T-helper 1 cell treated with Interleukin-12 subunit alpha and Interleukin-12 subunit beta and Interleukin-4 antibody, amounts not matched to agents 30 μg/mL and 1 μg/mL, for 36 hours (primary cell): ENCODE measurements at regions not wholly inside any gene's neighbourhood (a gene's known extent, or its start where the extent isn't known, plus 50 kb on each side); places are given as distances from the start of the nearest gene placed in this dataset.

Experiments used
- H3K27ac Mint-ChIP-seq: one replicate; pipeline ENCODE4 v1.8.0; 2021; ENCODE audit warnings: mild to moderate bottlenecking, mixed read lengths
- H3K27me3 Mint-ChIP-seq: one replicate; pipeline ENCODE4 v1.8.0; 2021; ENCODE audit warnings: low read depth, mixed read lengths
- H3K36me3 Mint-ChIP-seq: one replicate; pipeline ENCODE4 v1.8.0; 2021; ENCODE audit warnings: low read depth, mixed read lengths
- H3K4me1 Mint-ChIP-seq: one replicate; pipeline ENCODE4 v1.8.0; 2021; ENCODE audit warnings: low read depth, mixed read lengths
- H3K4me3 Mint-ChIP-seq: one replicate; pipeline ENCODE4 v1.8.0; 2021; ENCODE audit warnings: mild to moderate bottlenecking, moderate library complexity, mixed read lengths
- H3K9me3 Mint-ChIP-seq: one replicate; pipeline ENCODE4 v1.8.0; 2021; ENCODE audit warnings: mixed read lengths

GRCh38 chr6:19502301-19502700, 334.9 kb upstream of the ID4 start:
- H3K4me3 Mint-ChIP-seq, result no peak overlapping the region
- H3K27me3 Mint-ChIP-seq, result no peaks in the 10 kb centered on the region
- H3K36me3 Mint-ChIP-seq, result no peaks in the 10 kb centered on the region
- no peaks in the 10 kb centered on the region for H3K4me1 Mint-ChIP-seq
- no peak overlapping the region for H3K27ac Mint-ChIP-seq
- H3K9me3 Mint-ChIP-seq, result peaks cover 28% of the 10 kb centered on the region

- H3K36me3 Mint-ChIP-seq, result no peaks in the 10 kb centered on the region
- no peaks in the 10 kb centered on the region for H3K4me1 Mint-ChIP-seq
- no peaks in the 10 kb centered on the region for H3K27me3 Mint-ChIP-seq
- H3K9me3 Mint-ChIP-seq, result peaks cover 32% of the 10 kb centered on the region
- H3K4me3 Mint-ChIP-seq, result no peak overlapping the region
- H3K27ac Mint-ChIP-seq, result no peak overlapping the region
These were observed 321.2 kb upstream of the ID4 start for GRCh38 chr6:19515939-19516338.

- Mint-ChIP-seq H3K27ac (no peak overlapping the region), H3K4me1 (no peaks in the 10 kb centered on the region), H3K4me3 (no peak overlapping the region), H3K27me3 (no peaks in the 10 kb centered on the region), H3K36me3 (no peaks in the 10 kb centered on the region), H3K9me3 (peaks cover 24% of the 10 kb centered on the region)
These were observed 317.2 kb upstream of the ID4 start for GRCh38 chr6:19519941-19520340.

- peaks cover 6% of the 10 kb centered on the region for H3K9me3 Mint-ChIP-seq
- no peaks in the 10 kb centered on the region for H3K27me3 Mint-ChIP-seq
- no peak overlapping the region for H3K27ac Mint-ChIP-seq
- H3K4me1 Mint-ChIP-seq, result no peaks in the 10 kb centered on the region
- no peaks in the 10 kb centered on the region for H3K36me3 Mint-ChIP-seq
- no peak overlapping the region for H3K4me3 Mint-ChIP-seq
These were observed 312.6 kb upstream of the ID4 start for GRCh38 chr6:19524366-19525186.

GRCh38 chr6:19525673-19526072, 311.5 kb upstream of the ID4 start:
- H3K9me3 Mint-ChIP-seq, result peaks cover 5% of the 10 kb centered on the region
- no peaks in the 10 kb centered on the region for H3K27me3 Mint-ChIP-seq

GRCh38 chr6:19530188-19530587, 307.0 kb upstream of the ID4 start:
- H3K9me3 Mint-ChIP-seq, result peaks cover 5% of the 10 kb centered on the region
- H3K27ac Mint-ChIP-seq, result no peak overlapping the region
- H3K36me3 Mint-ChIP-seq, result no peaks in the 10 kb centered on the region
- no peaks in the 10 kb centered on the region for H3K4me1 Mint-ChIP-seq
- no peak overlapping the region for H3K4me3 Mint-ChIP-seq
- H3K27me3 Mint-ChIP-seq, result no peaks in the 10 kb centered on the region

More at GRCh38 chr6:19525673-19526072, 311.5 kb upstream of the ID4 start:
- Mint-ChIP-seq H3K36me3 (no peaks in the 10 kb centered on the region), H3K4me1 (no peaks in the 10 kb centered on the region), H3K27ac (no peak overlapping the region), H3K4me3 (no peak overlapping the region)

- Mint-ChIP-seq H3K27ac (no peak overlapping the region), H3K4me1 (no peaks in the 10 kb centered on the region)
These were observed 301.8 kb upstream of the ID4 start for GRCh38 chr6:19535351-19535750.

GRCh38 chr6:19536838-19537237, 300.3 kb upstream of the ID4 start:
- H3K4me1 Mint-ChIP-seq, result no peaks in the 10 kb centered on the region
- H3K36me3 Mint-ChIP-seq, result no peaks in the 10 kb centered on the region
- no peak overlapping the region for H3K4me3 Mint-ChIP-seq
- no peaks in the 10 kb centered on the region for H3K27me3 Mint-ChIP-seq
- no peak overlapping the region for H3K27ac Mint-ChIP-seq
- peaks cover 18% of the 10 kb centered on the region for H3K9me3 Mint-ChIP-seq

More at GRCh38 chr6:19535351-19535750, 301.8 kb upstream of the ID4 start:
- no peak overlapping the region for H3K4me3 Mint-ChIP-seq
- no peaks in the 10 kb centered on the region for H3K36me3 Mint-ChIP-seq
- H3K9me3 Mint-ChIP-seq, result peaks cover 15% of the 10 kb centered on the region
- no peaks in the 10 kb centered on the region for H3K27me3 Mint-ChIP-seq

- H3K27ac Mint-ChIP-seq, result no peak overlapping the region
- H3K4me1 Mint-ChIP-seq, result no peaks in the 10 kb centered on the region
- H3K9me3 Mint-ChIP-seq, result peaks cover 18% of the 10 kb centered on the region
- H3K4me3 Mint-ChIP-seq, result no peak overlapping the region
- no peaks in the 10 kb centered on the region for H3K27me3 Mint-ChIP-seq
- no peaks in the 10 kb centered on the region for H3K36me3 Mint-ChIP-seq
These were observed 299.1 kb upstream of the ID4 start for GRCh38 chr6:19538096-19538495.

- H3K27ac Mint-ChIP-seq, result no peak overlapping the region
- H3K4me3 Mint-ChIP-seq, result no peak overlapping the region
- H3K36me3 Mint-ChIP-seq, result no peaks in the 10 kb centered on the region
- no peaks in the 10 kb centered on the region for H3K9me3 Mint-ChIP-seq
- no peaks in the 10 kb centered on the region for H3K27me3 Mint-ChIP-seq
- H3K4me1 Mint-ChIP-seq, result no peaks in the 10 kb centered on the region
These were observed 289.7 kb upstream of the ID4 start for GRCh38 chr6:19547507-19547906.

GRCh38 chr6:19549109-19549508, 288.1 kb upstream of the ID4 start:
- Mint-ChIP-seq H3K27ac (no peak overlapping the region), H3K36me3 (no peaks in the 10 kb centered on the region), H3K4me3 (no peak overlapping the region), H3K27me3 (no peaks in the 10 kb centered on the region), H3K4me1 (no peaks in the 10 kb centered on the region), H3K9me3 (peaks cover 7% of the 10 kb centered on the region)

GRCh38 chr6:19550380-19550779, 286.8 kb upstream of the ID4 start:
- Mint-ChIP-seq H3K36me3 (no peaks in the 10 kb centered on the region), H3K9me3 (peaks cover 7% of the 10 kb centered on the region), H3K27me3 (no peaks in the 10 kb centered on the region), H3K27ac (no peak overlapping the region), H3K4me3 (no peak overlapping the region), H3K4me1 (no peaks in the 10 kb centered on the region)

- Mint-ChIP-seq H3K4me1 (no peaks in the 10 kb centered on the region), H3K27me3 (no peaks in the 10 kb centered on the region), H3K27ac (no peak overlapping the region), H3K9me3 (peaks cover 11% of the 10 kb centered on the region), H3K4me3 (no peak overlapping the region), H3K36me3 (no peaks in the 10 kb centered on the region)
These were observed 285.6 kb upstream of the ID4 start for GRCh38 chr6:19551611-19552010.

- Mint-ChIP-seq H3K9me3 (peaks cover 11% of the 10 kb centered on the region), H3K36me3 (no peaks in the 10 kb centered on the region), H3K27me3 (no peaks in the 10 kb centered on the region), H3K4me3 (no peak overlapping the region), H3K4me1 (no peaks in the 10 kb centered on the region), H3K27ac (no peak overlapping the region)
These were observed 285.1 kb upstream of the ID4 start for GRCh38 chr6:19552076-19552475.

- no peak overlapping the region for H3K4me3 Mint-ChIP-seq
- no peaks in the 10 kb centered on the region for H3K4me1 Mint-ChIP-seq
- H3K27ac Mint-ChIP-seq, result no peak overlapping the region
- no peaks in the 10 kb centered on the region for H3K36me3 Mint-ChIP-seq
- peaks cover 11% of the 10 kb centered on the region for H3K9me3 Mint-ChIP-seq
- no peaks in the 10 kb centered on the region for H3K27me3 Mint-ChIP-seq
These were observed 284.6 kb upstream of the ID4 start for GRCh38 chr6:19552588-19552987.
